ENCODE measurements at regions not wholly inside any gene's neighbourhood (a gene's known extent, or its start where the extent isn't known, plus 50 kb on each side); places are given as distances from the start of the nearest gene placed in this dataset.

DNA sequence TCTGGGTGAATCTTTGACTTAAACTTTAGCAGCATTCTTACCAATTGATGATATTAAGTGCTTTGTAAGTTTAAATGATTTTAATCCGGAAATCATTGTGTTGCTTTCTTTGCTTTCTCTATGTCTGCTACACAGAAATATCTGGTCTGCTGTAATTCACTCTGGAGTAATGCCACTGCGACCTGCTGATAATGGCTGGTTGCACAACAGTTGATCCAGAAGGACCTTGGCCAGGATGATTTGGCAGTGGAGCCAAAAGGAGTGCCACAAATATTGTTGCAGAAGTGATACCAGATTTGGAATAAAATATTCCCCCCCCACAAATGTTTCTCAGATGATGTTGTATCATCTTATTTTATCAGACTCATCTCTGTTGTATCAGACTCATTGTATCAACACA lies 2063.9 kb downstream of the MRPL39 start:
- no peak for DNase-seq

DNA sequence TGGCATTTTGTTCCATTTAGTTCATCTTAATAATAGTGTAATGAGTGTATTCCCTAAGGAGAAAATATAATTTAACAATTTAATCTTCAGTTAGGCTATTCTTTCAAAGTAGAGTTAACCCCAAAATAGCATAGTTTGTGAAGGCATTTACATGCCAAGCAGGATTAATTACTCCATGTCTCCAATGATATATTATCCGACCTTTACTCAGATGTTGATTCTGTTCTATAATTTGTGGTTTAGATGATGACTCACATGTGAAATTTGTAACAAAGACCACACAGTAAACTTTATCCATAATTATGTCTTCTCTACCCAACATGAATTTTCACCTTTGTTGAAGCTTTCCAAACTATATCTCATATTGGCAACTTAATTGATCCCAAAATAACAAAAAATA lies 2065.2 kb downstream of the MRPL39 start:
- no peak for DNase-seq

DNA sequence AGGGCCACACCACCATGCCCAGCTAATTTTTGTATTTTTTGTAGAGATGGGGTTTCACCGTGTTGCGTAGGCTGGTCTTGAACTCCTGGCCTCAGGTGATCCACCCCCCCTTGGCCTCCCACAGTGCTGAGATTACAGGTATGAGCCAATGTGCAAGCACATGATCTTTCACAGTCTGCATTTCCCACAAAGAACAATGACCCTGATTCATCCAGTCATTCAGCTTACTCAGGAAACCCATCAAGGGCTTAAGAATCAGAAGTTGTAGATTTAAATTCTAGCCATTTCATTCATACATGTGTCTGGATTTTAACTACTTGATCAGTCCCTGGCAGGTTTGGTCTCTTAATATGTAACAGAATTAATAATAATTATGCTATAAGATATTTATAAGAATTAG lies 2065.7 kb downstream of the MRPL39 start:
- DNase-seq, result no peak

DNA sequence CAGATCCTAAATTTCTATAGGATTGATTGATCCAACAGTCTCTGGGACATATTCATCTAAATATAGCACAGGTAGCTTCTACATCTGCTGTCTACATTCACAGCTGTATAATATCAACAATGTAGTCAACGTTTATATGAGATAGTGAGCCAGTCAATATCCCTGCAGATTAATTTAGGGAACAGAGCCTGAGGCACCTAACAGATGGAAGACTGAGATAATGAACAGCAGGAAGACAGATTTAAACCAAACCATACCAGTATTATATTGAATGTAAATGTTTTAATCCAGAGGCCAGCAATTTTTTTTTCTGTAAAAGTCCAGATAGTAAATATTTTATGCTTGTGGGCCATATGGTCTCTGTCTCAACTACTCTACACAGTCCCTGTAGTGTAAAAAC lies 2072.4 kb downstream of the MRPL39 start:
- DNase-seq, result no peak

DNA sequence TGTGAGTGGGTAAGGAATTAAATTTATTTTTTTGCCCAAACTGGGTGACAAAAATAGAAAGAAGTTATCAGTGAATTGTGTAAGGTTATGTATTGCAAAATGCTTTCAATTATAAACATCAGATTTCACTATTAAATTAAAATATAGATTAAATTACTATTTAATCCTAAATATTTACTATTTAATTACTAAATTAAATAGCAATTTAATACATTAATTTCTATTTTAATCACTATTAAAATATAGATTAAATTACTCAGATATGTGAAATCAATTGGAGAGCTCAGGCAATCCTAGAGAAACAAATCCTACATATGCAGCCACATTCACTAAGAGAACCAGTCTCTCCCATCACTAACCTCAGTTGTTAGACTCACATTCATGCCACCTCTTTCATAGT lies 2075.8 kb downstream of the MRPL39 start:
- no peak for DNase-seq

DNA sequence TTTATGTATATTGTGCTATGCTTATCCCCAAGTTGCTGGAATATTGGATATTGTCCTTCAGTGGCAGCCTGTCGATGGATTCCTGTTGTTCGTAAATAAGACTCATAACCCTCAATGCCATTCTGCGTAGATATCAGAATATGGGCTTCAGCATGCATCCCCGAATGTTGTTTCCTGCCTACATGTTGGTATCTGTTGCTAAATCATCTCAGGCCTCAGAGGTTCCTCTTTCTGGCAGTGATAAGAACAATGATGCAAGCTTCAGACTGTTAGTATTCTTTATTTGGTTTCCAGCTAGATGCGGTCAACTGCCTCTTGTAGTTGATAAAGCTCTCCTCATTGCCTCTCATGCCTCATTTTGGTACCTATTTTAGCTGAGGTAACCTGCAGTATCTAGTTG lies 2082.6 kb downstream of the MRPL39 start:
- no peak for DNase-seq

DNA sequence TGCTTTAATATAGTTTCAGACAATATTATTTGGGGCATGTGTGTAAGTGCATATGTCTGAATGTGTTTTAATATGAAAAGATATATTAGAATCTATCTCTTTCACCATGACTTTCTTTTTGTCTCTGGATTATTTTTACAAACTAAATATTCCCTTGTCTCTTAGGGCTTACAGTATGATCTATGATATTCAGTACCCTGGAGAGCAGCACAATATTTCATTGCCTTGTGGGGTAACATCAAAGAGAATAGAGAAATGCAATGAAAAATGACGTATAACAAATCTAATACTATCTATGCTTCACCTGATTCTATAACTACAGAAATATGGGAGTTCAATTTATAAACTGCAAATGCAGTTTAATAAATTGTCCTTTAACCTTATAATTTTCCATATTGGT lies 2084.5 kb downstream of the MRPL39 start:
- DNase-seq, result no peak

DNA sequence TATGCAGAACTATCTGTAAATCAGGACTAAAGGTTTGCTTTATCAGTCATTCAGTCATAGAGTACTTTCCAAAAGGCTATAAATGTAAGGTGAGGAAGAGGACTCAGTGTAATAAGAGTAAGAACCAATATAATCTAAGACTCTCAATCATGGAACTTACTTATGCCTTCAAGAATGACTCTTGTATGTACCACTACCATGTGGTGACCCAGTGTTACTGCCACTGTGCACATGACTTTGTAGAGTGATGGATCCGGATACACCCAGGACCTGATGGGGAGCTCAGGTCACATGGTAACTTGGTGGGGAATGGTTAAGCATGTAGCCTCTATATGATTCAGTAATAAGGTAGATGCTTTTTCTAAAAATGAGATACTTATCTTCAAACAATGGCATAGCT lies 2099.8 kb downstream of the MRPL39 start:
- no peak for DNase-seq

DNA sequence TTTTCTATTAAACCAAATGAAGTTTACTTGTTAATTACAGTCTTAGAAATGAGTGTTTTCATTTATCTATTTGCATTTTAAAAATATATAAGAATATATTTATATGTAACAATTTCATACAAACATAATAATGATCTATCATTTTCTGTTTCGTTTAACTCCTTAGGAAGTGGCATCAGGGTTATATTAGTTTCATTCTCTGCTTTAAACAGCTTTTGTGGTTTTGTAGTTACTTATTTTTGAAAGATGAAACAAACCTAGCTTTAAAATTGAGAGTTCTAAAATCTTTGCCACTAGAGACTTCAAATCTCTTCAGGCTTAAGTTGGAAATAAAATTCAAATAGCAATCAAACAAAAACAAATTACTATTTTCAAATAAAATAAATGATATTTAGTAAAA lies 2110.6 kb downstream of the MRPL39 start:
- DNase-seq, result no peak

DNA sequence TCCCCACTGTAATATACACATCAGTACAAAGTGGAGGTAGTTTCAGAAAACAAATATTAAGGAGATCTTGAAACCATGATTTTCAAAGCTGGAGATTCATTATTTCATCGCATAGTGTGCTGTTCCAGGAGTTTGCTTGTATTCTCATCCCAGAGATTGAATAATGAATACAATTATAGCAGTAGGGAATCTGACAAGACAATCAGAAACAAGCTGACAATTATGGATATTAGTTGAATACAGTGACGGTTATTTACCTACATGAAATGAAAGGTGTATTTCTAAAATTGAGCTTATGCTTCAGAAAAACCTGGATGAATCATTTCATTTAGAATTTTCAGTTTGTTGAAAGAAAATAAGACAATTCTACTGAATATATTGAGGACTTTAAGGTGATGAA lies 2119.0 kb downstream of the MRPL39 start:
- no peak for DNase-seq

DNA sequence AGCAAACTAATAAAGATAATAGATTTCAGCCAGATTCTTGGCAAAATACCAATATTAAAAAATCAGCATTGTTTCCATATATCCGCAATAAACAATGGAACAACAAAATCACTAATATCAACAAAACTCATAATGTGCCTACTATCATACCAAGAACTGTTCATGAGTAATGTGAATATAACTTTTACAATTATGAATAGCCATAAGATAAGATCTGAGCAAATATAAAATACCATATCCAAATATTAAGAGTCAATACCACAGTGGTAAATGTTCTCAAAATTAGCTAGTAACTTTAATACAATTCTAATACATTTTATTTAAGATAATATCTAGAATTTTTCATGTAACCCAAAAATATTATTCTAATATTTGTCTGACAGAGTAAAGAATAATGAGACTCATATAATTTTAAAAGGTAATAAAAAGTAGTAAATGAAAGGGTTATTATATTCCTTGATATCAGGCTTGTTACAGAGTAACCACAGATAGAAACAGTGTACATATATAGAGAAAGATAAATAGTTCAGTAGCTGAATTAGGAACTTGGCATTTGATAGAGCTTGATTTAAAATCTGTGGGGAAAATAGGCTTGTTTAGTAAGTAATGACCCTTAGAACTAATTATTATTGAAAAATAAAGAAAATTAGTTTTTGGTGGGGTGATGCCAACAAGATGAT lies 2126.6 kb downstream of the MRPL39 start:
- no peak for DNase-seq

DNA sequence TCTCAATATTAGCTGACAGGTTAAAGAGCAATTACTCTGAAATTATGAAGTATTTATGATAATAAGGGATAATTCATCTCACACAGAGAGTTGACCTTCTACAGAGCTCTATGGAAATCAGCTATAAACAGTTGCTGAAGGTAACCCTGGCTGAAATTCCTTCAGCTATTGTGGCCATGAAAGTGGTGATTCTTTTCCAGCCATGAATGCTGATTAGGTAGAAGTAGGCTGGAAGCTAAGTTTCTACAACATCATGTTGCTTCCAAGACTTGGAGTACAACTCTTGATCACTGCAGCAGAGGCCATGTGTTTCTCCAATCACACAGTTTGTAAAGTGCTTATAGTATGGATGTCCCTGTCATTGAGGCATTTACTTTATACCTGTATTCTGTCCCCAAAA lies 2128.9 kb downstream of the MRPL39 start:
- no peak for DNase-seq

DNA sequence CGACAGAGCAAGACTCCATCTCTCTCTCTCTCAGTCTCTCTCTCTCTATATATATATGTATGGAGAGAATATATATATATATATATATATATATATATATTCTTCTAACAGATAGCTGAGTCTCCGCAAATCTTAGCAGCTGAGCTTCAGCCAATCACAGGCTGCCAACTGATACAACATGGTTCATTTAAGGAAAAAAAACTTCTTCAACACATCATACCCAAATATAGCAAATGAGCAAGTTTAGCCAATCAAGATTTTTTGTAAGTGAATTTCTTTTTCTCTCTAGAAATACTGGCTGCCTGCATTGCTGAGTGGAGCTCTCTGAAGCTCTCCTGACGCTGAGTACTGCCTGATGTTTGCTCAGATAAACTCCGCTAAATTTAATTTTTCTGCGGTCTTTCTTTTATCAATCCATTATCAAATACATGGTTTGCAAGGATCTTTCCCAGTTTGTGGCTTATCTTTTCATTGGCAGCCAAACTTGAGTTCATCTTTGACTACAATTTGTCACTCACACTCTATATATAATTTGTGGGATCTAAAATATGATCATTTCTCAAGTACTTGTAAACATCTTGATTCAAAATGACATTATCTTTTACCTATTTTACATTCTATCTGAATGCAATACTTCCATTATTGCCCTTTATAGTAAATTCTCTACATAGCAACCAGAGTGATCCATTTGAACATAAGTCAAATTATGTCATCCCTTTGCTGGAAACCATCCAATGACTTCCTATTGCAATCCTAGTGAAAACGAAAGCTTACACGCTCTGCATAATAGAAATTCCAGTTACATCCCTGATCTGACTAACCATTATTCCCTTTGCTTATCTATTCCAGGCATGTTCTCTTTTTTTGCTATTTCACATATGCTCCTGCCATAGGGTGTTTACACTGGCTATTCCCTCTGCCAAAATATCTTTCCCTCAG lies 2131.7 kb downstream of the MRPL39 start:
- no peak for DNase-seq

DNA sequence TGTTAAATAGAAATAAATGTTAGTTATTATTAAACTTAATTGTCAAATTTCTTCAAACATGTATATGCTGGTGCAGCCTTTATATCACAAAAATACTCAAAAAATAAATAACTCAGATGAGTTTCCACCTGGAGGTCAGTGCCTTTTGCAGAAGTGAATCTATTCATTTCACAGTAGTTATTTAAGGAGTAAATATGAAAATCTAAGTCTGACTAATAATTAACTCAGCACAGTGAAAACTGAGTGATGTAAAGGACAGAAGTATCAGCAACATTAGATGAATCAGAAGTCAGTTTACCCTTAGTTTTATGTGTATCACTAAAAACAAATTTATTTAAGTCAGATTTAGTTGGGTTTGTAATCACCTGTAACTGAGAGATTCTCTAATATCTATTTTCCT lies 2135.4 kb downstream of the MRPL39 start:
- no peak for DNase-seq

DNA sequence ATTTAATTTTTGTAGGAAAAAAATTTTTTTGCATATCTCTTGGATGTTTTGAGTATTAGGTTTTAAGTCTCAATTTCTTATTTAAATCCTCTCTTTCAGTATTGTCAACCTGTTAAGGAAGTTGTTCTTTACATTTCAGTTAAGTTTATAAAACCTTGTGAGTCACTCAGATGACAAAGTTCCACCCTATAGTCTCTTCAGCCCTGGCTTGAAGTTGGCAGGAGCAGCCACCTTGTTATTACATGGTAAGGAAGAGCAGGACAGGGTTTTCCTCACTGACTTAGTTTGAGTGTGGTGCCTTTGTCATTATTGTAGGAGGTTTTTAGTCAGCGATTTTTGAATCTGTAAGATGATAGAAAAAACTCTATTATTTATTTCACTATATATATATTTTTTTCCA lies 2143.9 kb downstream of the MRPL39 start:
- no peak for DNase-seq

DNA sequence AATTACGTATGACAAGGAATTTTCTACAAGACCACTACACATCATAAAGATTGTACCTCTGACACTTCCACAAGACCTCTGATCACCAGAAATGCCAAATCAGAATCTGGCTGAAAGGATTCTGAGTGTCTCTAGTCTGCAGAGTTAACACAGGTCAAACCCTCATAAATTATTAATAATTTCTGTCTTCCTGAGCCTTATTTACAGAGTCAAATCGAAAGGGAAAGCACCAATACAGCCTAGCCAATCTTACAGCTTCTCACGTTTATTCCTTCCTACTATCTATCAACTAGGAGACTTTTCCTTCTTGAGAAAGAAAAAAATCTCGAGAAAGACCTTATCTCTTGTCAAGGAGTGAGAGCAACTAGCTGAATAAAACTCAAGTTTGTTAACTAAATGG lies 2151.6 kb downstream of the MRPL39 start:
- DNase-seq, result no peak

DNA sequence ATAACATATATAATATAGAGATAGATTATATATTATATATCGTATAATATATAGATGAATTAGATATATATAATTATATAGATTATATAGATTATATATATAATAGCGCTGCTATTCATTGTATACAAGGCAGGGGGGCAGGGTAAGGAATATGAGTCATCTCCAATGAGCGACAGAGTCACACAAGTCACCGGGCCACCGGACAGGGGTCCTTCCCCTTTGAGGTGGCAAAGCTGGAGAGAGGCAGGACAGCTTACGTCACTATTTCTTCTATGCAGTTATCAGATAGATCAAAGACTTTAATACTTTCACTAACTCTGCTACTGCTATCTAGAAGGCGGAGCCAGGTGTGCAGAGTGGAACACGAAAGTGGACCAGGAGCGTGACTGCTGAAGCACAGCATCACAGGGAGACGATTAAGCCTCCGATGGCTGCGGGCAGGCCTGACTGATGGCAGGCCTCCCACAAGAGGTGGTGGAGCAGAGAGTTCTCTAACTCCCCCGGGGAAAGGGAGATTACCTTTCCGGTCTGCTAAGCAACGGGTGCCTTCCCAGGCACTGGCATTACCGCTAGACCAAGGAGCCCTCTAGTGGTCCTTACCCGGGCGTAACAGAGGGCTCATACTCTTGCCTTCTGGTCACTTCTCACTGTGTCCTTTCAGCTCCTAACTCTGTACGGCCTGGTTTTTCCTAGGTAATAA lies 2154.7 kb downstream of the MRPL39 start:
- DNase-seq, result peak; percentile 4

DNA sequence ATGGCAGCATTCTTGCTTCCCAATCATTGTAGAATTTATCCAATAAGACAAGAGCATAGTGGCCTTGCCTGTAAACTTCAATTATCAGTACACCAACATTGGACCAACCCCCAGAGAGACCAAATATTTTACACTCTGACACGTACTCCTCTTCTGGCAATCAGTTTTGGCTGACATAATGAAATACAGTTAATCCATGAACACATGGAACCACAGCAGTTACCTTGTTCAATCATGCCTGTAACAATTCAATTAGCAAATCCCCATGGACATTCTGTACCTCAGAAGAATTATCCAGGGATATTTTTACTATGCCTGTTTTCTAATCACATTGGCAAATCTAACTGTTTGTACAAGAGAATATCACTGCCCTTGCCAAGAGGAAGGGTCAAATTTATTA lies 2162.0 kb downstream of the MRPL39 start:
- DNase-seq, result no peak

DNA sequence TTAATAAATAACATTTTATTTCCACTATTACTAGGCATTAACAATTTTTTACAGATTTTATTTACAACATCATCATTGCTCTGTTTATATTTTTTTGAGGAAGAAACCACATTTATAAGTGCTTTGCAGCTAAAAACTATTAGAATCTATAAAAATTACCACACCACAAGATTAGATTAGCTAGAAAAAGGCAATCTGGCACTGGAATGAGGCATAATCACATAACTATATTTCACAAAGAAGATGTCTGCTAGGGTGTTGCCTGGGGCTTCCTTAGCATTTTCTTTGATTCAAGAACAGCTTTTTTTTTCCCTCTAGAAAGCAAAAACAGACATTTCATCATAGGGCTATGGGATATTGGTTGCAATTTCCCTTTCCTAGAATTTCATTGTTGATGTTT lies 2169.2 kb downstream of the MRPL39 start:
- no peak for DNase-seq

DNA sequence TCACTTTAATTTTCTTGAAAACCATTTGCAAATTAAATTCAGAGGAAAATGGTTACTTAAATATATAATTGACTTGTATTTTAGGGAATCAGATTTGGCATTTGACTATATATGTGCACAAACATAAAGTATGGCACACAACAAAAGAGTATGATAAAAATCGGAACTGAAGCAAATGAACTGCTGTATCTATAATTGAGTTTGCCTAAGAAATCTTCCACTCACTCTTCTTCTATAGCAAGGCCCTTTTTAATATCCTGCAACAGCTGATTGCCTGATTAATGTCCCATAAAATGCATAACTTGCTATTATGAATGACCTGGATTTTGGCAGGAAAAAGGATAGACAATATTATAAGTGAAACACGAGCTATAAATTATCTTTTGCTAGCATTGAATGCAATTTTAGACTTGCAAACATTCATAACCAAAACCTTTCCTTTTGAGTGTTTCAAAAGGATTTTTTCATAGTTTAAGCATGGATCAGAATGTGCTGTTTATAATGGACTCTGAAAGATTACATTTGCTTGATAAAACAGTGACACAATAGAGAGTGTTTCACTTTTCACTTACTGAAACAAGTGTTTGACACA lies 2204.3 kb downstream of the MRPL39 start:
- DNase-seq, result no peak

DNA sequence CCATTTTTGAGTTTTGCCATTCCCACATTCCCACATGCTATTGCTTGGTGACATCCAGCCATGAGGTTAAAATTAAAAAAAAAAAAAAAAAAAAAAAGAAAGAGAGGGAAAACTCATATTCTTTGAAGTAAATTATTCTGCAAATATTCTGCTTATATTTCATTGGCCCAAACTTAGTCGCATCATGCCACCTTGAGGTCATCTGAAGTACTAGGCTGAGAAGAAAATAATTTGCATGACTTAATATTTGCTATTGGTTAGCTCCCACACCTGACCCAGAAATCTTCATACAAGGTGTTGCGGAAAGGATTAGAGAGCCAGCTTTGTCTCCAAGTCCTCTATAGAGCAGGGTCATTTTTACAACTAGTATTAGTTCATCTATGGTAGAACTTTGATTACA lies 2206.0 kb downstream of the MRPL39 start:
- DNase-seq, result no peak

DNA sequence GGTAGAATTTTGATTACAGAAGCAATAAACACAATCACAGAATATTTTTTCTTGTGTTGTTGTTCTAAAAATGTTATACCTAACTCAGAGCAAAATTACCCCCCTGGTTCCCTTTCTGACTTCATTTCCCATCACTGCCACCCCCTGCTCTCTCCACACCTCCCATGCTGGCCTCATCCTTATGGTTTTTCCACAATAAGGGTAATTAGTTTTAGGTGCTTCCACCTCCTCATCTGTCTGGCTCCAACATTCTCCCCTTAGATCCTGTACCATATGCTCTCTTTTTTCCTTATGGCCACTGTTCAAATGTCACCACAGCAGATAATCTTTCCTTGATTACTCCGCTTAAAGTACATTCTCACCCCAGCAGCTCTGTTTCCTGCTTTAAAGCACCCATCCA lies 2208.6 kb downstream of the MRPL39 start:
- DNase-seq, result no peak

DNA sequence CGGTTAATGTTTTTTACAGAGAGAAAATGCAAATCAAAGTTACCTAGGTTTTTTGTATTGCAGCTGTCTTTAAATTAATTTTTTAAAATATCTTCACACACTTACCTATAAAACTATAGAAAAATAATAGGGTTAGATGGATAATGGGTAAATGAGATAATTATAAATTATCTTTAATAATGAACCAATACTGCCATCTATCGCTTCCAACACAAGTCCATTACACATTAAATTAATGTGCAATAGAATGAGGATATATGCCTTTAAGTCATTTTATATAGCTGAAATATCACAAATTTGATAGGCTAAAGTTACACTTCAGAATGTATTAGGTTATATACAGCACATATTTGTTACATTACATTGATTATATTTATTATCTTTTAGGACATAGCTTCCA lies 2212.8 kb downstream of the MRPL39 start:
- no peak for DNase-seq

Measured in right kidney (tissue), 1 donor.